SU-DHL-6 (cell line): ENCODE measurements at regions not wholly inside any gene's neighbourhood (a gene's known extent, or its start where the extent isn't known, plus 50 kb on each side); places are given as distances from the start of the nearest gene placed in this dataset.

Source experiments
- H2AFZ ChIP-seq: fragments of 200-600 bp; sonication (generic); 2 replicates; pipeline ENCODE4 v1.6.1; 2014; ENCODE audit warnings: low read depth, mild to moderate bottlenecking, moderate library complexity, mixed read lengths, antibody characterized with exemption, low read length; ENCODE audit not compliant: severe bottlenecking
- H3F3A ChIP-seq: fragments of 200-600 bp; shearing (Covaris generic); 2 replicates; pipeline ENCODE4 v1.6.0; 2016; ENCODE audit warnings: antibody characterized with exemption, mild to moderate bottlenecking; ENCODE audit not compliant: insufficient read depth
- H3K27ac ChIP-seq: fragments of 200-600 bp; sonication (generic); 2 replicates; pipeline ENCODE4 v1.5.1; 2016; ENCODE audit warnings: low read depth, mild to moderate bottlenecking, low read length, moderate library complexity, mixed read lengths
- H3K27me3 ChIP-seq: fragments of 200-600 bp; sonication (generic), shearing (Covaris generic); 2 replicates; pipeline ENCODE4 v1.6.0; 2014; ENCODE audit warnings: mild to moderate bottlenecking, low read length
- H3K36me3 ChIP-seq: fragments of 200-600 bp; sonication (generic); 2 replicates; pipeline ENCODE4 v1.6.1; 2014; ENCODE audit warnings: mild to moderate bottlenecking, low read length, mixed read lengths
- H3K4me2 ChIP-seq: fragments of 300-600, 200-600 bp; shearing (Covaris generic), sonication (generic); 2 replicates; pipeline ENCODE4 v1.6.0; 2014; ENCODE audit warnings: low read length, low read depth, mild to moderate bottlenecking; ENCODE audit not compliant: poor library complexity, severe bottlenecking
- H3K4me3 ChIP-seq: fragments of 200-600 bp; sonication (generic); 2 replicates; pipeline ENCODE4 v1.5.1; 2014; ENCODE audit warnings: antibody characterized with exemption, low read length, mild to moderate bottlenecking, mixed read lengths; ENCODE audit not compliant: insufficient read depth, poor library complexity, severe bottlenecking
- H3K79me2 ChIP-seq: fragments of 200-600 bp; sonication (generic); 2 replicates; pipeline ENCODE4 v1.6.1; 2014; ENCODE audit warnings: mild to moderate bottlenecking, low read length, moderate library complexity; ENCODE audit not compliant: insufficient read depth
- H3K9ac ChIP-seq: fragments of 200-600 bp; sonication (generic); 2 replicates; pipeline ENCODE4 v1.7.0; 2014; ENCODE audit warnings: mild to moderate bottlenecking, low read length
- H3K9me2 ChIP-seq: fragments of 200-600 bp; sonication (generic); replicated peaks from 2 replicates; pipeline ENCODE4 v1.6.1; 2014; ENCODE audit warnings: low read length; ENCODE audit not compliant: insufficient read depth
- H3K9me3 ChIP-seq: fragments of 200-600 bp; sonication (generic); 2 replicates; pipeline ENCODE4 v1.6.1; 2014; ENCODE audit warnings: low read length, mixed read lengths; ENCODE audit not compliant: insufficient read depth
- H4K20me1 ChIP-seq: fragments of 200-600 bp; sonication (generic); 2 replicates; pipeline ENCODE4 v1.6.1; 2014; ENCODE audit warnings: low read depth, mild to moderate bottlenecking, antibody characterized with exemption, low read length, moderate library complexity, mixed read lengths
- CTCF ChIP-seq: fragments of 200-600 bp; sonication (generic); IDR thresholded peaks from one replicate; pipeline ENCODE4 v1.5.1; 2017; ENCODE audit warnings: antibody characterized with exemption, mild to moderate bottlenecking, low read length, moderate library complexity; ENCODE audit not compliant: insufficient read depth, poor library complexity, severe bottlenecking
- EZH2phosphoT487 ChIP-seq: fragments of 200-600 bp; sonication (generic), shearing (Covaris generic); conservative IDR thresholded peaks from 2 replicates; pipeline ENCODE4 v1.6.1; 2018; ENCODE audit warnings: mild to moderate bottlenecking, antibody characterized with exemption, low read length, moderate library complexity, mixed read lengths

DNA sequence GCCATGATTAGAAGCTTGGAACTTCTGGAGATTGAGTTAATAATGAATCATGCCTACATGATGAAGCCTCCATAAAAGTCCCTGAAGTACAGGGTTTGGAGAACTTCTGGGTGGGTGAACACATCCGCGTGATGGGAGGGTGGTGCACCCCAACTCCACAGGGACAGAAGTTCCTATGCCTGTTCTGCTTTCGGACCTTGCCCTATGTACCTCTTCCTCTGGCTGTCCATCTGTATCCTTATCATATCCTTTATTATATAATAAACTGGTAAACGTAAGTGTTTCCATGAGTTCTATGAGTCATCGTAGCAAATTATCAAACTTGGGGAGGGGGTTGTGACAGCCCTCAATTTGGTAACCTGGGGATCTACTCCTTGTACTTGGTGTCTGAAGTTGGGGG is 60.2 kb downstream of the ADM start:
- Histone ChIP-seq H2AFZ (no peak overlapping the region), H3K9me3 (no peaks in the 10 kb centered on the region), H3K9ac (no peak overlapping the region), H3K79me2 (no peaks in the 10 kb centered on the region), H3K9me2 (no peaks in the 10 kb centered on the region), H3K27ac (no peak overlapping the region), H3K27me3 (0 out of 2 replicates have a peak, but pooled peaks cover 4% of the 10 kb centered on the region), H4K20me1 (no peaks in the 10 kb centered on the region), H3K36me3 (no peaks in the 10 kb centered on the region), H3F3A (no peaks in the 10 kb centered on the region), H3K4me2 (no peak overlapping the region), H3K4me3 (no peak overlapping the region)
- TF ChIP-seq EZH2phosphoT487 (no peak), CTCF (no peak)

DNA sequence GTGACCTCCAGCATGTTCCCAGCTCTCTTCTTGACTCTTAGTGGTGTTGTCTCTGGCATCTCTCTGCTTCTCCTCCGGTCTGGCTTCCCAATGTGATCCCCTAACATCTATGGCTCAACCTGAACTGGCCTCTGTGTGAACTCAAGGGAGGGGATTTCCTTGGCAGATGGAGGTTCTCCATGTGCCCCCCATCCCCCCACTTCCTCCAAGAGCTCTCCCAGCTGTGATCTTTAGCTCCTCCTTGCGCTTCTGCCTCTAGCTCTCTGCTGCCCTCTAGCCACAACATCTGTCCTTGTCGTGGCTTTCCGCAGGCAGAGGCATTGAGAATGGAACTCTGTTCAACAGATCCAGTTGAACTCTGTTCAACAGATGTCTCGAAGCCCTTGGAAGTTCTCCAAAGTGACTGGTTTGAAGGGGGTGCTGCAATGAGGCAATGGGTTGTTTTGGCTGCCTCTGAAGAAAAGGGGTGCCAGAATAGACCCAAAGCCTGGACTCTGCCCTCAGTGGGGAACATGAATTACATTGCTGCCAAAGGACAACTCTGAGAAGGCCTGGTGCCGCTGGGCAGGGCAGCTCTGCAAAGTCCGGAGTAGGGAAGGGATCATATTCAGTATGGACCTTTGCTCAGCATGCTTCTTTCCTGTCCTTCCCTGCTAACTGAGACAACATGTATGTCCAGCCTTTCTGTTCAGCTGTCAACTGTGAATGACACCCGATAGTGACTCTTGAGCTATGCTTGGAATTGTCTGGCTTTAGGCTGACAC is 61.9 kb downstream of the ADM start:
- Histone ChIP-seq H2AFZ (no peak overlapping the region), H3K4me3 (no peak overlapping the region)

GRCh38 chr11:10371926-10372641 is 67.2 kb downstream of the ADM start:
- no peaks in the 10 kb centered on the region for H3K79me2 ChIP-seq
- no peaks in the 10 kb centered on the region for H3K9me3 ChIP-seq
- H3K27ac ChIP-seq, result no peak overlapping the region
- no peak overlapping the region for H3K4me3 ChIP-seq
- H3K9me2 ChIP-seq, result no peaks in the 10 kb centered on the region
- no peaks in the 10 kb centered on the region for H3K27me3 ChIP-seq
- H2AFZ ChIP-seq, result no peak overlapping the region
- H4K20me1 ChIP-seq, result no peaks in the 10 kb centered on the region
- no peak overlapping the region for H3K9ac ChIP-seq
- TF ChIP-seq CTCF, result no peak
- TF ChIP-seq EZH2phosphoT487, result no peak
- H3K36me3 ChIP-seq, result no peaks in the 10 kb centered on the region
- H3F3A ChIP-seq, result no peaks in the 10 kb centered on the region
- H3K4me2 ChIP-seq, result no peak overlapping the region

More for the DNA sequence above, 61.9 kb downstream of the ADM start:
- Histone ChIP-seq H4K20me1 (no peaks in the 10 kb centered on the region), H3K27me3 (no peaks in the 10 kb centered on the region), H3K36me3 (no peaks in the 10 kb centered on the region), H3K9ac (no peak overlapping the region), H3K79me2 (no peaks in the 10 kb centered on the region), H3K9me2 (no peaks in the 10 kb centered on the region), H3F3A (no peaks in the 10 kb centered on the region), H3K27ac (no peak overlapping the region), H3K4me2 (no peak overlapping the region), H3K9me3 (no peaks in the 10 kb centered on the region)
- TF ChIP-seq EZH2phosphoT487, result no peak
- peak; percentile 95 for TF ChIP-seq CTCF
